IPS DF 6.9 (cell line): ENCODE measurements at regions not wholly inside any gene's neighbourhood (a gene's known extent, or its start where the extent isn't known, plus 50 kb on each side); places are given as distances from the start of the nearest gene placed in this dataset.

Experiments used
- DNase-seq: peaks from one replicate; pipeline ENCODE4 v3.0.0-alpha.2; 2013; ENCODE audit warnings: low read depth, low spot score
- H3K27ac ChIP-seq: one replicate; pipeline ENCODE4 v1.5.1; 2013; ENCODE audit warnings: low read length, control low read depth
- H3K27me3 ChIP-seq: 2 replicates; pipeline ENCODE4 v1.6.1; 2013; ENCODE audit warnings: mild to moderate bottlenecking, low read length; ENCODE audit not compliant: control insufficient read depth, insufficient read depth
- H3K36me3 ChIP-seq: 2 replicates; pipeline ENCODE4 v1.6.1; 2013; ENCODE audit warnings: low read length; ENCODE audit not compliant: control insufficient read depth, insufficient read depth
- H3K4me1 ChIP-seq: 2 replicates; pipeline ENCODE4 v1.6.1; 2013; ENCODE audit warnings: low read length; ENCODE audit not compliant: control insufficient read depth, insufficient read depth
- H3K4me3 ChIP-seq: 2 replicates; pipeline ENCODE4 v1.5.1; 2013; ENCODE audit warnings: mild to moderate bottlenecking, low read length
- H3K9me3 ChIP-seq: 2 replicates; pipeline ENCODE4 v1.6.1; 2013; ENCODE audit warnings: low read length, inconsistent platforms; ENCODE audit not compliant: control insufficient read depth, insufficient read depth
- WGBS: extraction: QIAGEN DNeasy Blood & Tissue Kit; methylation state at CpG from one replicate; pipeline ENCODE4 v1.1.7; 2013; ENCODE audit warnings: mixed read lengths, missing lambda C conversion rate; ENCODE audit not compliant: insufficient read length, insufficient coverage; 5-methylcytosine and 5-hydroxymethylcytosine counted together

DNA sequence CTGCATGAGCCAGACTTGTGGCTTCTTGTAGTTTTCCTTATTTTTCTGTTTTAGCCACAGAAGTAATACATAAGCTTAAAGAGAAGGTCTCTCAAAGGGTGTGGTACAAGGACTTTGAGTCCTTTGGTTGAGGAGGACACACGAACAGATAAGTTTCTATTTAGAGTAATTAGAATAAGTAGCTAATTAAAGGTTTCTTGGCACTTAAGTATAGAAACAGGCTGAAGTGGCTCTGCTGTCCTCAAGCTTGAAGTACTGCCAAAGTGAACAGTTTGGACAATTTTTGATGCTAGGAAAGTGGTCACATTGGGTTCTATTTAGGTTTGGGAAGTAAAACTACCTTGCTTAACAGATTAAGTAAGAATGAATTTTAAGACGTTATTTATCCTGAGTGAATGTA is 278.3 kb upstream of the MPDZ start:
- H3K27me3 ChIP-seq, result no peaks in the 10 kb centered on the region
- no peak overlapping the region for H3K4me3 ChIP-seq
- H3K4me1 ChIP-seq, result no peaks in the 10 kb centered on the region
- no peaks in the 10 kb centered on the region for H3K36me3 ChIP-seq
- H3K9me3 ChIP-seq, result no peaks in the 10 kb centered on the region
- no CpG with 5 or more reads among the region's 2 CpGs for WGBS
- DNase-seq, result no peak
- no peak overlapping the region for H3K27ac ChIP-seq

DNA sequence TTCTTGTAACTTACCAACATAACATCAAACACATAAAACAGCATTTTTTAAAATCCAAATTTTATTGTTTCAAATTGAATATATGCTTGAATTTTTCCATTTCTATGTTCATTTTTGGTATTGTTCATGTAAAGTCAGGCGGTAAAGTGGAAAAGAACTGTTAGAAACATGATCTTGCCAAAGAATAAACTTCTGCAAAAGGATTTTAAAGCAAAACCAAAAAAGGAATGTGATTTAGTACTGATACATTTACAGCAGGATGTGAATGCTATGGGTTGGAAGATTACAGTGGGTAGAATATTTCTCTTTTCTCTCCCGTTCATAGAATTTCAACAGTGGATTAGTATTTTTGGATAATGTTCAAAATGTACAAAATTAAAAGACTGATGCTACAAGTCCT is 277.2 kb upstream of the MPDZ start:
- Histone ChIP-seq H3K9me3 (no peaks in the 10 kb centered on the region), H3K27ac (no peak overlapping the region), H3K4me1 (no peaks in the 10 kb centered on the region), H3K36me3 (no peaks in the 10 kb centered on the region), H3K27me3 (no peaks in the 10 kb centered on the region), H3K4me3 (no peak overlapping the region)
- DNase-seq, result no peak
- WGBS, result no CpG with 5 or more reads among the region's 2 CpGs

DNA sequence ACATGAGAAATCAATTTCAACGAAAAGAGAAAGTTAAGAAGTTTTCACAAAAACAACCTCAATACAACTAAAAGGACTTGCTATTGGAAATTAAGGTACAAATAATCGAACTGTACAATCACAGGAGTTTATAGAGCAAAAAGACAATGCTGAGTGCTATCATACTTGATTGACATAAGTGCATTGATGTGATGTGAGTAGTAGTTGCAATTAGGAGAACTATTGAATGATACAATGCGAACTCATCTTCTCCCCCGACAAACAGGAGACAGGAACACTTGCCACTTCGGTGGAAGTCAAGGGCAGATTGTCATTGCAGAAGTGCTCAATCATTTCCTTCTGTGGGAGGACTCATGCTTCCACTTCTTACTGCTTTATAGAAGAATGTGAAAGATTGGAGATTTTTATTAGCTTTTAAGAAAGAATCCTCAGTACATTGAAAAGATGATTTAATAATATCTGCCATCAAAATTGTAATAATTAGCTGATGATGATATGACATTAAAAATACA is 276.6 kb upstream of the MPDZ start:
- no peak overlapping the region for H3K27ac ChIP-seq
- H3K27me3 ChIP-seq, result no peaks in the 10 kb centered on the region
- H3K9me3 ChIP-seq, result no peaks in the 10 kb centered on the region
- no peaks in the 10 kb centered on the region for H3K4me1 ChIP-seq
- H3K4me3 ChIP-seq, result no peak overlapping the region
- no peaks in the 10 kb centered on the region for H3K36me3 ChIP-seq
- WGBS, result no CpG with 5 or more reads among the region's 5 CpGs
- DNase-seq, result no peak

- WGBS, result no CpG with 5 or more reads among the region's 4 CpGs
- DNase-seq, result no peak
- Histone ChIP-seq H3K4me1 (no peaks in the 10 kb centered on the region), H3K9me3 (no peaks in the 10 kb centered on the region), H3K27ac (no peak overlapping the region), H3K27me3 (no peaks in the 10 kb centered on the region), H3K4me3 (no peak overlapping the region), H3K36me3 (no peaks in the 10 kb centered on the region)
Measured at GRCh38 chr9:13555516-13555915, 276.0 kb upstream of the MPDZ start.

DNA sequence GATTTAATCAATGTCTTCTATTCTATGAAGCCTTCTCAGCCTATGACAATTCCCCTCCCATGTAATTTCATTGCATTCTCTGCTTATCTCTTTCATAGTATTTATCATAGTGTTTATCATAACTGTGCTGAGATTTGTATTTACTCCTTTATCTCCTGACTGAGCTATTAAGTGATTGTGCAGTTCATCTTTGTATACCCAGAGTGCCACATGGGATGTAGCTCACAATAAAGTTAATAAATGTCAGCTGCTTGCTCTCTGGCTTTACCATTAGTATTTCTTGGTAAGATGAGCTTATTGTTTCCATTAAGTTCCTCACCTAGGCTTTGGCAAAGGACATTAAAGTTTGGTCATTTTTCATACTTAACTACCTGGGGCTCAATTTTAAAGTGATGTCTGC is 275.1 kb upstream of the MPDZ start:
- no peaks in the 10 kb centered on the region for H3K9me3 ChIP-seq
- no peaks in the 10 kb centered on the region for H3K36me3 ChIP-seq
- no peak for DNase-seq
- H3K4me3 ChIP-seq, result no peak overlapping the region
- no peaks in the 10 kb centered on the region for H3K27me3 ChIP-seq
- no peak overlapping the region for H3K27ac ChIP-seq
- H3K4me1 ChIP-seq, result no peaks in the 10 kb centered on the region

DNA sequence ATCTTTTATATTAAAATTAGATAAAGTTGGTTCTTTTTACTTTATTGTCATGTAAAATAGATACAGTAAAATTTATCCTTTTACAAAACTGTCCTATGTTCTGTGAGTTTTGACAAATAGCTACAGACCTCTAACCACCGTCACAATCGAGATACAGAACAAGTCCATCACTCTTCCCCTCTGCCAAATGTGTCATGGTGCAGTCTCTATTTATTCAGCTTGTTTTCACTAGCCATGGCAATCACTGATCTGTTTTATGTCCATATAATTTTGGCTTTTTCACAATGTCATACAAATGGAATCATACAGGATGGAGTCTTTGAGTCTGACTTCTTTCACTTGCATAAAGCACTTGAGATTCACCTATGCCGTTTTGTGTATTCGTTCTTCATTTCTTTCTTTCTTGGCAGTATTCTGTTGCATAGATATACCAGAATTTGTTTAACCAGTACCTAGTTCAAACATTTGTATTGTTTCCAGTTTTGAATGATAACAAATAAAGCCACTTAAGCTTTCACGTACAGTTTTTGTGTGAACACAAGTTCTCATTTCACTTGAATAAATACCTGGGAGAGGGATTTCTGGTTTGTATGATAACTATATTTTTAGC is 273.2 kb upstream of the MPDZ start:
- Histone ChIP-seq H3K4me3 (no peak overlapping the region), H3K4me1 (no peaks in the 10 kb centered on the region), H3K27me3 (no peaks in the 10 kb centered on the region), H3K27ac (no peak overlapping the region), H3K36me3 (no peaks in the 10 kb centered on the region), H3K9me3 (no peaks in the 10 kb centered on the region)
- DNase-seq, result no peak
- WGBS, result no CpG with 5 or more reads among the region's 5 CpGs

GRCh38 chr9:13550519-13550918 is 271.0 kb upstream of the MPDZ start:
- Histone ChIP-seq H3K4me1 (no peaks in the 10 kb centered on the region), H3K9me3 (no peaks in the 10 kb centered on the region), H3K4me3 (no peak overlapping the region), H3K27me3 (no peaks in the 10 kb centered on the region), H3K36me3 (no peaks in the 10 kb centered on the region), H3K27ac (no peak overlapping the region)
- WGBS, result no CpG with 5 or more reads among the region's 2 CpGs
- no peak for DNase-seq

GRCh38 chr9:13548535-13548934 is 269.0 kb upstream of the MPDZ start:
- WGBS, result no CpG with 5 or more reads among the region's 1 CpG
- Histone ChIP-seq H3K4me3 (no peak overlapping the region), H3K27me3 (no peaks in the 10 kb centered on the region)

GRCh38 chr9:13535141-13535540 is 255.6 kb upstream of the MPDZ start:
- WGBS, result no CpG with 5 or more reads among the region's 5 CpGs
- no peaks in the 10 kb centered on the region for H3K9me3 ChIP-seq
- H3K27me3 ChIP-seq, result no peaks in the 10 kb centered on the region
- H3K36me3 ChIP-seq, result no peaks in the 10 kb centered on the region
- no peak overlapping the region for H3K27ac ChIP-seq
- no peak overlapping the region for H3K4me3 ChIP-seq
- no peak for DNase-seq
- no peaks in the 10 kb centered on the region for H3K4me1 ChIP-seq

More at GRCh38 chr9:13548535-13548934, 269.0 kb upstream of the MPDZ start:
- Histone ChIP-seq H3K4me1 (no peaks in the 10 kb centered on the region), H3K9me3 (no peaks in the 10 kb centered on the region), H3K36me3 (no peaks in the 10 kb centered on the region), H3K27ac (no peak overlapping the region)
- no peak for DNase-seq

DNA sequence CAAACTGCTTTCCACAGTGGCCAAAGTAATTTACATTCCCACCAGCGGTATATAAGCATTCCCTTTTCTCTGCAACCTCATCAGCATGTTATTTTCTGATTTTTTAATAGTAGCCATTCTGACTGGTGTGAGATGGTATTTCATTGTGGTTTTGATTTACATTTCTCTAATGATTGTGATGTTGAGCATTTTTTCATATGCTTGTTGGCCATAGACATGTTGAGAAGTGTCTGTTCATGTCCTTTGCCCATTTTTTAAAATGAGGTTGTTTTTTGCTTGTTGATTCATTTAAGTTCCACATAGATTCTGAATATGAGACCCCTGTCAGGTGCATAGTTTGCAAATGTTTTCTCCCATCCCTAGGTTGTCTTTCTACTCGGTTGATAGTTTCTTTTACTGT is 254.5 kb upstream of the MPDZ start:
- Histone ChIP-seq H3K36me3 (no peaks in the 10 kb centered on the region), H3K27me3 (no peaks in the 10 kb centered on the region), H3K9me3 (no peaks in the 10 kb centered on the region), H3K27ac (no peak overlapping the region), H3K4me3 (no peak overlapping the region), H3K4me1 (no peaks in the 10 kb centered on the region)
- DNase-seq, result no peak
- WGBS, result no CpG with 5 or more reads among the region's 2 CpGs

DNA sequence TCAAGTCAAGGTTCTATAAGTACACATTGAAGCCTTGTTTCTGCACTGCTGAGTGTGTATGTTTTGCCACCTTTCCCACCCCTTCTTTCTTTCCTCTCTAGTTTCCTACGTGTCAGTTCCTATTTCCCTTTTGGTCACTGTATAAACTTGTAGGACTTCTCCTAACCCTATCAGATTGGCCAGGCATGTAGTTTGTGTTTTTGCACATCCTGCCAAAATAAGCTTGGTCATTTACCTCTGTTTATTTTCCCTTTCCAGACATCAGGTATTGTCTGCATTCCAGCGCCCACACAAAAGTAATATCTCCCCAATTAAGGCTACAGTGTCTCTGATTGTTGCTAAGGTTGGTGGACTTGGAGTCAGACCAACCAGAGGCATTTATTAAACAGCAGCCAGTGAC is 252.9 kb upstream of the MPDZ start:
- H3K4me1 ChIP-seq, result no peaks in the 10 kb centered on the region
- no peak overlapping the region for H3K4me3 ChIP-seq
- H3K27ac ChIP-seq, result no peak overlapping the region
- no peaks in the 10 kb centered on the region for H3K36me3 ChIP-seq
- no peak for DNase-seq
- no peaks in the 10 kb centered on the region for H3K9me3 ChIP-seq
- no peaks in the 10 kb centered on the region for H3K27me3 ChIP-seq
- WGBS, result no CpG with 5 or more reads among the region's 2 CpGs
